ENCODE measurements at regions not wholly inside any gene's neighbourhood (a gene's known extent, or its start where the extent isn't known, plus 50 kb on each side); places are given as distances from the start of the nearest gene placed in this dataset.

DNA sequence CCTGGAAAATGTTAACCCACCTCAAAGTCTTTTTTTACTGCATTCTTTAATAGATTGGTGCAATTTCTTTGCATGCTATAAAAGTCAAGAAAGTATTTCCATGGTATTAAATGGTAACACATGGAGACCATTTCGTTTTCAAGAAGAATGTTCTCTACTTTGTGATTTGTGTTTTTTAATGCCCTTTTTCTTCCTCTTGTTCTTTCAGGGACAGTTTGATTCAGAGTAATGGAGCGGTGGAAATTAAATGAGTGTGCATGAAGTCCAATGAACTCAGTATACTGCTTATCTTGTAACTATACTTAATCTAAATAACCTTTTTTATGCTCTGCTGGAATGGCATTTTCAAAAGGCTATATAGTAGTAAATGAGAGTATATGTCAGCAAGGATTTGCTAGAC lies 507.0 kb upstream of the CDH6 start:
- Mint-ChIP-seq H3K4me1 (no peaks in the 10 kb centered on the region), H3K9me3 (peaks cover 4% of the 10 kb centered on the region), H3K36me3 (peaks cover 1% of the 10 kb centered on the region), H3K4me3 (no peak overlapping the region), H3K27me3 (ENCODE audit: insufficient read depth, low read depth) (no peaks in the 10 kb centered on the region), H3K27ac (no peak overlapping the region)
- H3K27me3 ChIP-seq = no peaks in the 10 kb centered on the region
- no peak overlapping the region for H3K9ac ChIP-seq
- no peaks in the 10 kb centered on the region for H3F3A ChIP-seq (ENCODE audit: low read depth)
- peaks cover 4% of the 10 kb centered on the region for H3K4me1 ChIP-seq
- H3K9me3 ChIP-seq (ENCODE audit: low read depth) = no peaks in the 10 kb centered on the region
- no peak for DNase-seq (ENCODE audit: low spot score)
- H3K4me2 ChIP-seq = no peak overlapping the region
- H3K4me3 ChIP-seq = no peak overlapping the region
- no peaks in the 10 kb centered on the region for H4K20me1 ChIP-seq (ENCODE audit: low read depth)
- H3K27ac ChIP-seq = no peak overlapping the region
- H3K79me2 ChIP-seq (ENCODE audit: low read depth) = no peaks in the 10 kb centered on the region
- no peak overlapping the region for H2AFZ ChIP-seq (replicated peaks)
- H3K36me3 ChIP-seq = no peaks in the 10 kb centered on the region
- TF ChIP-seq EZH2 (IDR thresholded peaks at IDR 0.05) (no peak), EZH2phosphoT487 (IDR thresholded peaks at IDR 0.05) (no peak)
- TF ChIP-seq, protein P1, sequence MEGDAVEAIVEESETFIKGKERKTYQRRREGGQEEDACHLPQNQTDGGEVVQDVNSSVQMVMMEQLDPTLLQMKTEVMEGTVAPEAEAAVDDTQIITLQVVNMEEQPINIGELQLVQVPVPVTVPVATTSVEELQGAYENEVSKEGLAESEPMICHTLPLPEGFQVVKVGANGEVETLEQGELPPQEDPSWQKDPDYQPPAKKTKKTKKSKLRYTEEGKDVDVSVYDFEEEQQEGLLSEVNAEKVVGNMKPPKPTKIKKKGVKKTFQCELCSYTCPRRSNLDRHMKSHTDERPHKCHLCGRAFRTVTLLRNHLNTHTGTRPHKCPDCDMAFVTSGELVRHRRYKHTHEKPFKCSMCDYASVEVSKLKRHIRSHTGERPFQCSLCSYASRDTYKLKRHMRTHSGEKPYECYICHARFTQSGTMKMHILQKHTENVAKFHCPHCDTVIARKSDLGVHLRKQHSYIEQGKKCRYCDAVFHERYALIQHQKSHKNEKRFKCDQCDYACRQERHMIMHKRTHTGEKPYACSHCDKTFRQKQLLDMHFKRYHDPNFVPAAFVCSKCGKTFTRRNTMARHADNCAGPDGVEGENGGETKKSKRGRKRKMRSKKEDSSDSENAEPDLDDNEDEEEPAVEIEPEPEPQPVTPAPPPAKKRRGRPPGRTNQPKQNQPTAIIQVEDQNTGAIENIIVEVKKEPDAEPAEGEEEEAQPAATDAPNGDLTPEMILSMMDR (IDR thresholded peaks at IDR 0.05) = no peak

DNA sequence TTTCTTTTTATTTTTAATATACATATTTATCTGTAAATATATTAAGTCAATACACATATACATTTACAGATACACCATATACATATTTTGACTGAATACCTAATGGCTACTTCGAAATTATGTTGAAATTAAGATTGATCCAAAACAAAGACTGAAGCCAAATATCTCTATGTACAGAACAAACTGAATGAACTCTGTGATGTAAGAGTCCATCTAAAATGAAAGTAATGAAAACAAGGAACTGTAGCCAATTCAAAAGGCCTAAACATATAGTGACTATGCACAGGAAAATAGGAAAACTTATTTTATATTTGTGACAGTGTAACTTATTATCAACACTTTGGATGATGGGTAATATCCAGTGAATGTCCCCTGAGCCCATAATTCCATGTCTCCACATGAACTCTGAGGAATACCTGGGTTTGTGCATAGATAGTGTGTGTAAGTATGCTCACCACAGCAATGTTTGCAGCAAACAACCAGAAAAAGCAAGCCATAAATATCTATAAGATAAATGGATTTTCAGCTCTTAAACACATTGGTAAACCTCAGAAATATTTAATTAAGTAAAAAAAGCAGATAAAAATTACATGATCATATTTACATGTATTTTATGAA lies 517.2 kb upstream of the CDH6 start:
- DNase-seq (ENCODE audit: low spot score) = no peak
- no peak overlapping the region for H3K27ac Mint-ChIP-seq
- TF ChIP-seq EZH2 (IDR thresholded peaks at IDR 0.05) (no peak), EZH2phosphoT487 (IDR thresholded peaks at IDR 0.05) (no peak)
- TF ChIP-seq, protein P1 (IDR thresholded peaks at IDR 0.05) = no peak
- Histone ChIP-seq H4K20me1 (ENCODE audit: low read depth) (no peaks in the 10 kb centered on the region), H3K4me2 (no peak overlapping the region), H3K4me3 (no peak overlapping the region), H3K4me1 (no peaks in the 10 kb centered on the region), H3K27ac (no peak overlapping the region), H2AFZ (replicated peaks) (no peak overlapping the region), H3K36me3 (no peaks in the 10 kb centered on the region), H3K9ac (no peak overlapping the region), H3F3A (ENCODE audit: low read depth) (no peaks in the 10 kb centered on the region), H3K9me3 (ENCODE audit: low read depth) (peaks cover 4% of the 10 kb centered on the region), H3K27me3 (no peaks in the 10 kb centered on the region), H3K79me2 (ENCODE audit: low read depth) (no peaks in the 10 kb centered on the region)
- no peak overlapping the region for H3K4me3 Mint-ChIP-seq
- no peaks in the 10 kb centered on the region for H3K36me3 Mint-ChIP-seq
- no peaks in the 10 kb centered on the region for H3K27me3 Mint-ChIP-seq (ENCODE audit: insufficient read depth, low read depth)
- H3K4me1 Mint-ChIP-seq = no peaks in the 10 kb centered on the region
- peaks cover 27% of the 10 kb centered on the region for H3K9me3 Mint-ChIP-seq

DNA sequence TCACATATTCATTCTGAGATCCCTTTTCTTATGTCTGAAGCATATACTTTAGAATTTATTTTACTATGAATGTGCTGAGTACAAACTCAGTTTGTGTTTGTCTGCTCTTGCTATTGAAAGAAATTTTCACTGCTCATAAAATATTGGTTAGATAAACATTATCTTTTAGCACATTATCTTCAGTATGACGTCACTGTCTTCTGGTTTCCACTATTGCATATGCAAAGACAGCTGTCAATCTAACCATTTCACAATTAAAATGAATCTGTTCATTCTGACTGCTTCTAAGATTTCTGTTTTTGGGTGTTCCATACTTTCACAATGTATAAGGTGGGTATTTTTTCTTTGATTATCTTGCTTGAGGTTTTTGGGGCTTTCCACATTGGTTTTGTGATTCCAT lies 526.2 kb upstream of the CDH6 start:
- Histone ChIP-seq H3K9ac (no peak overlapping the region), H3K4me3 (no peak overlapping the region), H2AFZ (replicated peaks) (no peak overlapping the region), H3K79me2 (ENCODE audit: low read depth) (no peaks in the 10 kb centered on the region), H3K4me2 (no peak overlapping the region), H3K9me3 (ENCODE audit: low read depth) (no peaks in the 10 kb centered on the region), H3K4me1 (no peaks in the 10 kb centered on the region), H4K20me1 (ENCODE audit: low read depth) (no peaks in the 10 kb centered on the region), H3K27me3 (no peaks in the 10 kb centered on the region), H3K36me3 (no peaks in the 10 kb centered on the region), H3K27ac (no peak overlapping the region), H3F3A (ENCODE audit: low read depth) (no peaks in the 10 kb centered on the region)
- peaks cover 2% of the 10 kb centered on the region for H3K9me3 Mint-ChIP-seq
- no peaks in the 10 kb centered on the region for H3K4me1 Mint-ChIP-seq
- no peak for DNase-seq (ENCODE audit: low spot score)
- H3K27ac Mint-ChIP-seq = no peak overlapping the region
- H3K4me3 Mint-ChIP-seq = no peak overlapping the region
- no peaks in the 10 kb centered on the region for H3K36me3 Mint-ChIP-seq
- TF ChIP-seq EZH2phosphoT487 (IDR thresholded peaks at IDR 0.05) (no peak), EZH2 (IDR thresholded peaks at IDR 0.05) (no peak)
- TF ChIP-seq, protein P1 (IDR thresholded peaks at IDR 0.05) = no peak
- no peaks in the 10 kb centered on the region for H3K27me3 Mint-ChIP-seq (ENCODE audit: insufficient read depth, low read depth)
